NCI-H345 treated with DMSO at 0.1 percent for 48 hours (cell line): ENCODE measurements at regions not wholly inside any gene's neighbourhood (a gene's known extent, or its start where the extent isn't known, plus 50 kb on each side); places are given as distances from the start of the nearest gene placed in this dataset.

Experiments used
- DNase-seq: peaks from one replicate; lab custom pipeline; 2025; ENCODE audit not compliant: unreplicated experiment; lab: John Stamatoyannopoulos, UW

DNA sequence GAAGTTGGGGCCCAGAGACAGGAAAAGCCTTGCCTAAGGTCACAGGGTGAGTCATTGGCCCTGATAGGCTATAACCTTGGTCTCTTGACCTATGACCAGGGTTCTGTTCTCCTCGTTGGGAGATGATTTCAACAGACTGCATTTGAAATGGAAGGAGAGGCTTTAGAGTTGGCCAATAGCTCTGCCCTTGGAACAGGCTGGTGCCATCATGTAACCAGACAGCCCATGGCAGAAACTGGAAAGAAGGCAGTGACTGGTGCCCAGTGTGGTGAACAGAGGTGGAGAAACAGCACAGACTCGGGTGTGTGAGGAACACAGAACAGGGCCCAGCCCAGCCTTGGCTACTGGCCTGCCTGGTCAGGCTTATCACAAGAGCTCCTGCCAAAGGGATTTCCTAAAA is 109.8 kb upstream of the SLC25A48 start:
- no peak for DNase-seq

DNA sequence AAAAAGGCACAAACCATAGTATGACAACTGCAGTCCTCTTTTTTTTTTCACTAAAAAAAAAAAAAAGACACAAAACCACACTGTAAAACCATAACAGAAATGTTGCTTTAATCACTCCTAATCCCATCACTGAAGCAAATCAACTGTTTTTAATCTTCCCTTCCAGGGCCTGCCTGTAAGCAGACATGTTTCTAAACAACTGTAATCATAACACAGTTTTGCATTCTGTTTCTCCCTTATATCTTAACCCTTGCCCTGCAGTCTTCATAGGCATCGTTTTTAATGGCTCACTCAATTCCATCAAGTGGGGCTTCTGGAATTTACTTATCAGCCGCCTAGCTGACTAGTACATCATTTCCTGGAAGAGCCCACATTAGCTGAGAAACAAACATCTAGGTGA is 111.0 kb upstream of the SLC25A48 start:
- no peak for DNase-seq

- DNase-seq = no peak
Measured at GRCh38 chr5:135721548-135722090, 112.8 kb upstream of the SLC25A48 start.

DNA sequence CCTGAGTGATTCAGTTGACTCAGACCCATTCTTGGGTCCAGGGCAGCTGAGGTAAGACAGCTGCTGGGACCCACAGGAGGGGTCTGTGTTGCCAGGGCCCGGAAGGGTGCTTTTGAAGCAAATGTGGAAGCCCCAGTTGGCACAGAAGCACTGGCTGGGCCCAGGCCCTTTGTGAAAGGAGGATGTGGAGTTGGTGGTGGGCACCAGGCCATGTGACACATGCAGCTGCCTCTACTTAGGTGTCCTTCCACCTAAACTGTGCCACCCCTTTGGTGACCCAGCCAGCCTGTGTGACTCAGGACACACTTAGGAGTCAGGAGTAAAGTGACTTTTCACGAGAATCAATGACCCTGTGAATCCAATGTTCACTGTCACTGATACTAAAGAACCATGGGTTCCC is 114.3 kb upstream of the SLC25A48 start:
- DNase-seq = no peak

GRCh38 chr5:135719428-135720063 is 114.9 kb upstream of the SLC25A48 start:
- no peak for DNase-seq

DNA sequence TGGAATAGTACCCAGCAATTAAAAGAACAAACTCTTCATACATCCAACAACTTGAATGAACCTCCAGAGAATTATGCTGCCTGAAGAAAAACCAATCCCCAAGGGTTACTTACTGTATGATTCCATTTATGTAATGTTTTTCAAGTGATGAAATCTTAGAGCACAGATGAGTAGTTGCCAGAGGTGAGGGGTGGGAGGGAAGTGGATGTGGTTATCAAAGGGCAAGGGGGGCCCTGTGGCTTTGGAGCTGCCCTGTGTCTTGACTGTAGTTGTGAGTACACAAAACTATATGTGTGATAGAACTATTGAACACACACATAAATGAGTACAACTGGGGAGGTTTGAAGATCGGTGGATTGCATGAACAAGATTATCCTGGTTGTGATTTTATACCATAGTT is 115.8 kb upstream of the SLC25A48 start:
- DNase-seq = no peak

- no peak for DNase-seq
Measured at GRCh38 chr5:135718151-135718550, 116.3 kb upstream of the SLC25A48 start.

- DNase-seq = no peak
Measured at GRCh38 chr5:135715267-135716055, 119.0 kb upstream of the SLC25A48 start.

- DNase-seq = no peak
Measured at GRCh38 chr5:135714126-135714894, 120.2 kb upstream of the SLC25A48 start.

DNA sequence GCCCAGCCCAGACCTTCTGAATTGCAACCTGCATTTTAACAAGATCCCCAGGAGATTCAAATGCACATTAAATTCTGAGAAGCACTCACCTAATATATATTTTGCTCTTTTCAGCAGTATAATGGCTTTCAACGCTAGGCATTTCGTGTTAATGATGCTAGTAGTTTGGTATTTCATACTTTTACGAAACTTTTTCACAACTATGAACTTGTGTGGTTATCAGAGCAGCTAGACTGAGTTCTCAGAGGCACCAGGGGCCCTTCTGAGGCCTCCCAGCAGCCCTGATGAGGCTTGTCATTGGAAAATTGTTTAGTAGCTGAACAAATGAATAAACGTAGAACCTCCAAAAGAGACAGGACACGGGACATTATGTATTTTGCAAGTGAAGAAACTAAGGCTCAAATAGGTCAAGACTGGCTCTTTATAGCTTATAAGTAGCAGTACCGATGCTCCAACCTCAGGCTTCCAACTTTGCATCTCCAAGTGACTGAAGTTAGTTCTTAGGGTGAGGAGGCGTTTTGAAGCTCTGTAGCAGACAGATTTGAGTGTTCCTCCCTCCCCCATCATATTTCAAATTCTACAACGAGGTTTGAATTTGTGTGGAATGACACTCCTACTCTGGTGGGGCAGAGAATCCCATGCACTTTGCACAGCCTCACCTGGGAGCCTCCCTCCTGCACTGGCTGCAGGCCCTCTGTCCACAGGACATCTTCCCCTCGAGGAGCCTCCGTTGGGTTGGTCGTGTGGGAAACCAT is 121.1 kb upstream of the SLC25A48 start:
- no peak for DNase-seq

DNA sequence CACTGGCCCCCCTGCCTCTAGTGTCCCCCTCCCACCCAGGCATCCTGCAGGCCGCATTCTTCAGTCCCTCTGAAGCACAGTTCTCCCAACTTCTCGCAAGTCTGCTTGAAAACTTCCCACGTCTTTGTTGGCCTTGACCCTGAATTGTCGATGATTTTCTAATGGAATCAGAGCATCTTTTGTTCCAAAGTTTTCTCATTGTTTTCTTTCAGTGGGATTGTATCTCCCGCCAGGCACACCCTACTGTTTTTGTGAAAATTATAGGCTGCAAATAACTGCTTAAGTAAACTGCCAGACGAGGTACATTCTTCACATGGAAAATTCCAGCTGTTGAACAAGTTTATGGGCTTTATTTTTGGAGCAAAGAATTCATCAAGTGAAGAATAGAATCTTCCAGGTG is 122.6 kb upstream of the SLC25A48 start:
- DNase-seq = no peak

DNA sequence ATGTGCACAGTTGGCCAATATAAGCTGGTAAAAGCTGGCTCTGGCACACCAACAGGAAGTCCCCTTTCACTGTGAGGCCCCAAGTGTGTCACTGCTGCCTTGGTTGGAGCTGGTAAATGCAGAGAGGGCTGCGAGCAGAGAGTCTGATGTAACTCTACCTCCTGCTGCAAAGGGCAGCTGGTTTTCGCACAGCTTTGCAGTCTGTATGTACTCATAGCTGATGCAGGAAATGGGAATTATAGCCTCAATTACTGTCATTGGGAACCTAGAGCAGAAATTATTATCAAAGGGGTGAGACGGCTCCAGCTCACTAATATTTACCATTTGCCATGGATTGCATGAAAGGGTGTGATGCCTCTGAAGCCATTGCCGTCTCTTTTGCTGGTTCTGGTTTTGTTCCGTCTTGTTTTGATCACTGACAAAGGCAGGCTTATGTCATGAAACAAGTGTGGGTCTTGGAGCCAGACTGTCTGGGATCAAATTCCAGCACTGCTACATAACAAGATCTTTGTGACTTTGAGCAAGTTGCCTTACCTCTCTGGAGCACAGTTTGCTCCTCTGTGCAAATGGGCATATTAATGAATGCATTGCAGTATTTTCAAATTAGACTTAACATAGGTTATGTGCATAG is 124.3 kb upstream of the SLC25A48 start:
- no peak for DNase-seq

- DNase-seq = no peak
Measured at GRCh38 chr5:135709208-135709575, 125.3 kb upstream of the SLC25A48 start.

GRCh38 chr5:135708481-135709207 is 125.8 kb upstream of the SLC25A48 start:
- no peak for DNase-seq

DNA sequence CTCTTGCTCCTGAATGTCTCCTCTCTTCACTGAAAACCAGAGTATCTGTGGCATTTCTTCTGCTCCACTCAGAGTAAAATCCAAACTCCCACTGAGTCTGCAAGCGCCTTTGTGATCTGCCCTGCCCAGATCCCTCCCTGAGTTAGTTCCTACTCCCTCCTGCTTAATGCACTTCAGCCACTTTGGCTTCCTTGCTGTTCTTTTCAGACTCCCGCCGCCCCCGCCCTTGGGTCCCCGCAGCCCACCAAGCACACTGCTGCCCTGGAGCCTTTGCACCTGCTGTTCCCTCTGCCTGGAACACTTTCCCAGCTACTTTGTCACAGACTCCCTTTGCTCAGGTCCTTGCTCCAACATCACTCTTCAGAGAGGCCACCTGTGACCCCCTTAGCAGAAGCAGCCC is 127.2 kb upstream of the SLC25A48 start:
- DNase-seq = no peak

DNA sequence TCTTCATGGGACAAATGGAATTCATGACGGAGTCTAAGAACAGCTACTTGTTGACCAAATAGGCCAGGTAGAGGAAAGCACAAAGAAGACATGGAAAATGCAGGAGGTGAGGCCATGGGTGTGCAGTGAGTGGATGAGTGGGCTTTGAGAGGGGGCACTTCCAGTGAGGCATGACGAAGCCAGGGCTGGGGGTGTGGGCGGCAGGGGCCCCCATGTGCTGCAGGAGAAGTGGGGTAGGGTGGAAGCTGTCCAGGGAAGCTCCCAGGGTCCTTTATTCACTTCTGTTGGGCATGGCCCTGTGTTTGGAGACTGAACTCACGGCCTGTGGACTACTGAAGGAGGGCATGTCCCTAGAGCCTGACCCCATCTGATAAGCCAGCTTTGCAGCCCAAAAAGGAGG is 127.6 kb upstream of the SLC25A48 start:
- no peak for DNase-seq

GRCh38 chr5:135706474-135706873 is 127.7 kb upstream of the CXCL14 start:
- no peak for DNase-seq

- no peak for DNase-seq
Measured at GRCh38 chr5:135705941-135706466, 127.2 kb upstream of the CXCL14 start.

GRCh38 chr5:135705141-135705631 is 126.4 kb upstream of the CXCL14 start:
- no peak for DNase-seq

GRCh38 chr5:135704616-135705015 is 125.8 kb upstream of the CXCL14 start:
- no peak for DNase-seq
